Iris pigment epithelial cell (primary cell): ENCODE measurements at regions not wholly inside any gene's neighbourhood (a gene's known extent, or its start where the extent isn't known, plus 50 kb on each side); places are given as distances from the start of the nearest gene placed in this dataset.

Source experiments
- DNase-seq: peaks from one replicate; pipeline ENCODE4 v3.0.0-alpha.2; 2011; ENCODE audit warnings: low read depth

DNA sequence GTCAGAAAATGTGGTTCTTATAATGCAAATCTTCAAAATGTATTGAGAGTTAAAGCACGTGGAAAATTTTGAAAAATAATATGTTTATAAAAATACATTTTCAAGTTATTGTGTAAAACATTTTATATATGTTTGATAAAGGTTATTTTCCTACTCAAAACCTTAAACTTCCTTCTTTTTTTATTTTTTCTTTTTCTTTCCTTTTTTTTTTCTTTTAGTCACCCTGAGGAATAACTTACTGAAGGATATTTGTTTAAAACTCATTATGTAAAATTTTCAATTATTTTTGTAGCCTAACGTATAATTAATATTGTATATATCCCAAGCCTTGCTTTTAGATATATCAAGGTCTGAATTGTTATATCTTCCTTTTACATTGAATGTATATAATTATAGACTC lies 346.8 kb upstream of the GYPC start:
- no peak for DNase-seq

DNA sequence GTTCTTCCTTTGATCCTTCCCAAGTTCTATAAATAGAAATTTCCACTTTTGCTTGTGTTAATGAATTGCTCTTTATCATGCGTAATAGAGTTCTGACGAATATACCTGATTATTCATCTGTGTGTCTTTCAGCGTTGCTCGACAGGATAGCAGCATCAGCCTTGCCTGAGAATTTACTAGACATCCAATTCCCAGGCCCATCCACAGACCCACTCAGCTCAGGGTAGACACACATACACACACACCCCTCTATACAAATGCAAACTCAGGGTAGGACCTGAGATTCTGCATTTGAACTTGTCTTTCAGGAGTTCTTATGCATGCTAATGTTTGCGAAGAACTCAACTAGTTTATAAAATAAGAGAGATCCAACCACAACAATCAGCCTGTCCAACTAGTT lies 343.4 kb upstream of the GYPC start:
- DNase-seq = no peak

GRCh38 chr2:126315828-126316227 lies 340.1 kb upstream of the GYPC start:
- DNase-seq = no peak

- no peak for DNase-seq
Measured at GRCh38 chr2:126317790-126318431, 338.0 kb upstream of the GYPC start.

GRCh38 chr2:126322342-126322741 lies 333.6 kb upstream of the GYPC start:
- DNase-seq = no peak

- no peak for DNase-seq
Measured at GRCh38 chr2:126325202-126325601, 330.8 kb upstream of the GYPC start.

DNA sequence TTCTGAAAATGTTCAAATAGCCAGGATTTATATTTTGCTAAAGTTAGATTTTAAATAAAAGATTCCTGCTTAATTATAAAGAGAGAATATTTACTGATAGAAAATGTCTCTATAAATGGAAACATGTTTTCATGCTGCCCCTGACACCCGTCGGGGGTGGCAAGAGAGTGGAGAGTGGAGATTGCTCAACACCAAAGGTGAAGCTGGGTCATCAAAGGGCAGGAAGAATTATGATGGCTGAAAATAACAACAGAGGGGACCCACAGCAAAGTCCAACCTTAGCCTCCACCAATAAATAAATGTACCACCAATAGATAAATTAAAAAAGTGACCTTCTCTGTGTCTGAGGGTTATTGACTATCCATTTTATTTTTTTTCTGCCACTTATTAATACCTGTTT lies 326.8 kb upstream of the GYPC start:
- no peak for DNase-seq

DNA sequence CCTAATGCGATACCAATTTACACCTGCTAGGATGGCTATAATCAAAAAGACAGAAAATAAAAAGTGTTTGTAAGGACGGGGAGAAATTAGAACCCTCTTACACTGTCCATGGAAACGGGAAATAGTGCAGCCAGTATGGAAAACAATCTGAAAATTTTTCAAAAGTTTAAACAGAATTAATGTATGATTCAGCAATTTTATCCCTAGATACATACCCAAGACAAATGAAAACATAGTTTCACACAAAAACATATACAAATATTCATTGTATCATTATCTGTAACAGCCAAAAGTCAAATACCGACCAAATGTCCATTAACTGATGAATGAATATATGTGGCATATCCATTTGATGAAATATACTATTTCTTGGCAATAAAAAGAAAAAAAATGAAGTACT lies 313.5 kb upstream of the GYPC start:
- no peak for DNase-seq

DNA sequence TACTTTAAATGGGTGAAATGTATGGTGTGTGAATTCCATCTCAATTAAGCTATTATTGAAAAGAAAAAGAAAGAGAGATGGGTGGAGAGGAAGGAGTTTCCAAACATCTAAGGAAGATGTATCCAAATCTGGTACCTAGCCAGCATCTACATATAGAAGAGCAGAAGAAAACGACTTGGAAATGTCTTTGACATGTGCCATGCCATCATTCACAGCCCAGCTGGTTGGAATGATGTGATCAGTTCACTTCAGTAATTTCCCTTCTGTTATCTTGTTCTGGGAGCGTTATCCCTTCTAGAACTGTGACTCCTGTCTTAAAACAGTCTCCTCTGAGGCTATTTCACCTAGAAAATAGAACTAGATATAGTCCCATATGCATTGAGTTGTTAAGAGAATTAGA lies 312.8 kb upstream of the GYPC start:
- DNase-seq = no peak

GRCh38 chr2:126344493-126344892 lies 311.5 kb upstream of the GYPC start:
- no peak for DNase-seq

- no peak for DNase-seq
Measured at GRCh38 chr2:126345691-126346090, 310.3 kb upstream of the GYPC start.

DNA sequence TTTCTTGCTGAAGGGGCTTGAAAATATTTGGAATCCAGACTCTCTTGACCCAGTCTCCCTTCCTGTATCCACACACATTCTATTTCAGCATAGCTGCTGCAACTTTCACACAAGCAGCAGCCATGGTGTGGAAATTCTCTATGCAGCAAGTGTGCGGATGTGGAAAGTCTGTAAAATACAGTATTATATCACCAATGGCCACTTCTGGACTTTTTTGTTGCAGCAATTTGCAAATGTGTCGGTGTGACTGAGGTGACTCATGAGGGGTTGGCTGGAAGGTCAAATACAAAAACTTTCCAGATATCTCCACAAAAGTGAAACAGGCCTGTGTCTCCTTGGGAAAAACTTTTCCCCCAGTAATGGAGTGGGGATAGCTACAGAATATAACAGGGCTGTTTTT lies 299.3 kb upstream of the GYPC start:
- DNase-seq = no peak

GRCh38 chr2:126358122-126358521 lies 297.8 kb upstream of the GYPC start:
- no peak for DNase-seq

DNA sequence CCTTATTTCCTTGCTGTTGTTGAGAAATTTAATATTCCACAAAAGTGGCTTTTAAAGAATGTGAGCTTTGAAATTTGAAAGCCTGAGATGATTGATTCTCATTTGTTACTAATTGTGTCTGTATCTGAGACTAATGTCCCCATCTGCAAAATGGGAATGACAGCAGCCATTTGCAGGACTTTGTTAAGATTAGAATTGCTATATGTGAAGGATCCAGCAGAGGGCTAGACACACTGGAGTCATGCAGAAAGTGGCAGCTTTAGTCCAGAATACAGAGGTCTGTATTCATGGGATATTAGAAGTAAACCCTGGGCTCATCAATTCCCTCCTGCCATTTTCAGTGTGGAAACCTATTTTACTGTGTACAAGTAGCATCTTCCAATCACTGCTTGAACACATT lies 296.5 kb upstream of the GYPC start:
- no peak for DNase-seq

- no peak for DNase-seq
Measured at GRCh38 chr2:126367361-126367760, 288.6 kb upstream of the GYPC start.

DNA sequence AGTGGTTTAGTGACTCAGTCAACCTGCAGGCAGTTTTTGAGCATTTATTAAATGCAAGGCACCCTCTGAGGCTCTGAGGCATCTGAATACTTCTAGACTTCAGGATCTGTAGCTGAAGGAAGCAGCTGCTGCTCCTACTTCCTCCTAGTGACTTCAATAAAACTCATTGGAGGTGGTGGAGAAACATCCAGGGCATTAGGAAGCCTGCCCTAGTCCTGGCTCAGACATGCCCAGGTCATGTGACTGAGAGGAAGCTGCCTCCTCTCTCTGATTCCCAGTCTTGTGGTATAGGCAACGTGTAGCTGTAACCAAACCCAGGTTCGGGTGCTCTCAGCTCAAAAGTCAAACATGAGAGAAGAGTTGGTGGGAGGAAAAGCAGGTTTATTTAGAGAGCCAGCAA lies 287.2 kb upstream of the GYPC start:
- no peak for DNase-seq

DNA sequence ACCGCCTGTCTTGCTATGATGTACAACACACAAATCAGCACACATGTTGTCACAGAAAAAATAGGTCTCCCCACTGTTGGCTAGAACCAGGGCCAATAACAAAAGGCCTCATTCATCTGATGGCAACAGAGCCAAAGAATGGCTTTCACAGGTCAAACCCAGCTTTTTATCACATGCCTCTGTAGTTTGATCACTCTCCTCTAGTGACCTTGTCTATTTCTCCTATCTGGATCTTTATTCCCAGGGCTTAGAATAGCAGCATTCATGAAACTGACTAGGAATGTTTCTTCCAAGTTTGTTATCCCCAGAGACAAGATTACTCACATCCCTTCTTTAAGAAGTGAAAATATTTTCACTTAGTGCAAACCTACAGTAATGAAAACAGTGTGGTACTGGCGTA lies 285.8 kb upstream of the GYPC start:
- DNase-seq = no peak

DNA sequence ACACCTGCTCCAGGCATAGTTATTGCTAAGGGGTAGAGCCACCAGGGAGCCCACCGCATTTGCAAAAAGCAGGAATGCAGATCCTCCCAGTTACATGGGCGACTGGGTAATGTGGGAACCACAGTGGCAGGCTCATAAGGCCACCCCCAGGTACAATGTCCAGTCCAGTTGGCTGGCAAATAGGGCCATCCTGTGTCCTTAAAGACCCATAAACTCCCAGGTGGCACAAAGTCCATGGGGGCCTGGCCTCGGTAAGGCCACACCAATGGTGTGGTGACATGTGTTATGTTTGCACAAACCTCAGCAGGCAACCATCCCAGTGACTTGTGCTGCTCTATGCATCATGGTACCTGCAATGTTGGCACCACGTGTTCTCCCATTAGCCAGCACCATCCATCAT lies 283.6 kb upstream of the GYPC start:
- no peak for DNase-seq

- DNase-seq = no peak
Measured at GRCh38 chr2:126378176-126378575, 277.8 kb upstream of the GYPC start.

- no peak for DNase-seq
Measured at GRCh38 chr2:126381091-126381490, 274.9 kb upstream of the GYPC start.

- no peak for DNase-seq
Measured at GRCh38 chr2:126382998-126383397, 273.0 kb upstream of the GYPC start.

DNA sequence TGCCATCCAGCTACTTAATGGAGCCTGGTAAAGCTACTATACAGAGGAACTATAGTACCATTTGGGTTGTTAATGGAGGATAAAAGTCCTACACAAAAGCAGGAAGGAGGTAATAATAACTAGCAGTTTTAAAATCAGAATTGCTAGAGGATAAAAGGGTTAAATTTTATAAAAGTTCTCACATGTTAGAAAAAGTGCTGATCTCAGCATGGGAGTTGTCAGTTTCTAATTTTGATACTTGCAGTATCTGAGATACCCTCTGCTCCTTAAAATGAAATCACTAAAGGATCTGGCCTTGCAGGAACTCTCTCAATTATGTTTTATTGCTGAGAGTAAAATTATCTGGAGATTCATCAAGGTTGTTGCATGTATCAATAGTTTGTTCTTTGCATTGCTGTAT lies 272.2 kb upstream of the GYPC start:
- no peak for DNase-seq

DNA sequence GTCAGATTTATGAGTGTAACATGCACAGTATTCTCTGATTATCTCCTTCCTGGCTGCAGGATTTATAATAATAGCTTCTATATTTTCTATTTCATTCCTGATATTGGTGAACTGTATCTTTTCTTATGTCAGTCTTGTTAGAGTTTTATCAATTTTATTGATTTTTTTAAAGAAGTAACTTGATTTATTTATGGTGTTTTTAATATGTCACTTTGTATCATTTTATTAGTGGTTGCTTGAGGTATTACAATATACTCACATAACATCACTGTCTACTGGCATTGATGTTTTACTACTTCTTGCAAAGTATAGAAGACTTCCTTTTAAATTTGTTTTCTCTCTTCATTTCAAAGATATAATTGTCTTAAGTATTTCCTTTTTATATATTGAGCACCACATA lies 270.5 kb upstream of the GYPC start:
- no peak for DNase-seq

DNA sequence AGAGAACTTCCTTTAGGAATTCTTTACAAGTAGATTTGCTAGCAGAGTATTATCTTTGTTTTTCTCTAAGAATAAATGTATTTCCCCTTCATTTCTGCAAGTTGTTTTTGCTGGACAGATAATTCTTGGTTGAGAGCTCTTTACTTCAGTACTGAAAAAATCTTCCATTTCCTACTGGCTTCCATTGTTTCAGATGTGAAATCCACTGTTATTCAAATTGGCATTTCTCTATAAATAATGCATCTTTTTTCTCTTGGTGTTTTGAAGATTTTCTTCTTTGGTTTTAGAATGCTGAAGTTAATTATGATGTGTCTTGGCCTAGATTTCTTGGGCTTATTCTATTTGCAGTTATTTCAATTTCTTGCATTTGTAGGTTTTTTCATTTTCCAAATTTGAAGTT lies 270.0 kb upstream of the GYPC start:
- DNase-seq = no peak

DNA sequence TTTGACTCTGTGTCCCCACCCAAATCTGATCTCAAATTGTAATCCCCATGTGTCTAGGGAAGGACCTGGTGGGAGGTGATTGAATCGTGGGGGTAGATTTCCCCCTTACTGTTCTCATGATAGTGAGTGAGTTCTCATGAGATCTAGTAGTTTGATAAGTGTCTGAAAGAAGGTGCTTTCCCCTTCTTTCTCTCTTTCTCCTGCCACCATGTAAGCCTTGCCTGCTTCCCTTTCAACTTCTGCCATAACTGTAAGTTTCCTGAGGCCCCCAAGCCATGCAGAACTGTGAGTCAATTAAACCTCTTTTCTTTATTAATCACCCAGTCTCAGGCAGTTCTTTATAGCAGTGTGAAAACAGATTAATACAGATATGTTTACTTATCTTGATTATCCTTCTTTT lies 266.5 kb upstream of the GYPC start:
- no peak for DNase-seq
